CD4-positive, alpha-beta T cell (primary cell): ENCODE measurements at regions not wholly inside any gene's neighbourhood (a gene's known extent, or its start where the extent isn't known, plus 50 kb on each side); places are given as distances from the start of the nearest gene placed in this dataset.

Source experiments
- ATAC-seq: fragments of 200-7000 bp; cut with Tn5 transposase; one replicate; pipeline ENCODE4 v1.10.0; 2022; ENCODE audit warnings: mild to moderate bottlenecking; ENCODE audit not compliant: poor library complexity
- CTCF ChIA-PET: fragments of 350-600 bp; sonication (Branson Sonifier 250); formaldehyde crosslinking; loops from one replicate; lab custom pipeline; 2021; ENCODE audit warnings: antibody characterized with exemption, inconsistent platforms; lab: Charles Lee
- POLR2A ChIA-PET: fragments of 350-600 bp; sonication (Branson Sonifier 250); formaldehyde crosslinking; loops from one replicate; lab custom pipeline; 2021; ENCODE audit warnings: antibody characterized with exemption, inconsistent platforms; lab: Charles Lee
- DNase-seq, 14 experiments: peaks; one replicate each; pipeline ENCODE4 v3.0.0-alpha.2; 2013 to 2020; ENCODE audit warnings: mixed read lengths in 2 of 14
- H3K27ac ChIP-seq, 2 donors: one replicate each; pipeline versions ENCODE4 v1.5.1 to v1.7.0; 2013; ENCODE audit warnings: low read length in 2 of 2, low read depth in 1 of 2, mild to moderate bottlenecking in 1 of 2
- H3K27me3 ChIP-seq, 2 experiments: 1 replicate in 1 of 2; 2 replicates in 1 of 2; pipeline versions ENCODE4 v1.6.1 to v1.7.0; 2013; ENCODE audit warnings: low read length in 2 of 2, control low read depth in 1 of 2, mild to moderate bottlenecking in 1 of 2, moderate library complexity in 1 of 2; ENCODE audit not compliant: insufficient read depth in 2 of 2, control insufficient read depth in 1 of 2
- H3K36me3 ChIP-seq: one replicate; pipeline ENCODE4 v1.6.1; 2013; ENCODE audit warnings: low read length, control low read depth; ENCODE audit not compliant: insufficient read depth
- H3K4me1 ChIP-seq: one replicate; pipeline ENCODE4 v1.6.1; 2013; ENCODE audit warnings: low read length, control low read depth; ENCODE audit not compliant: insufficient read depth
- H3K4me3 ChIP-seq: one replicate; pipeline ENCODE4 v1.5.1; 2013; ENCODE audit warnings: mild to moderate bottlenecking, low read length, moderate library complexity
- H3K9me3 ChIP-seq, 2 experiments: 1 replicate in 1 of 2; 2 replicates in 1 of 2; pipeline versions ENCODE4 v1.6.1 to v1.7.0; 2013; ENCODE audit warnings: low read length in 2 of 2, mild to moderate bottlenecking in 2 of 2, control low read depth in 1 of 2, moderate library complexity in 1 of 2; ENCODE audit not compliant: control insufficient read depth in 1 of 2, insufficient read depth in 1 of 2
- H3K27ac Mint-ChIP-seq: one replicate; pipeline ENCODE4 v1.8.0; 2020; ENCODE audit warnings: mixed read lengths
- H3K27me3 Mint-ChIP-seq: one replicate; pipeline ENCODE4 v1.8.0; 2021; ENCODE audit warnings: mixed read lengths
- H3K36me3 Mint-ChIP-seq: one replicate; pipeline ENCODE4 v1.8.0; 2021; ENCODE audit warnings: low read depth, mixed read lengths
- H3K4me1 Mint-ChIP-seq: one replicate; pipeline ENCODE4 v1.8.0; 2021; ENCODE audit warnings: low read depth, mixed read lengths
- H3K4me3 Mint-ChIP-seq: one replicate; pipeline ENCODE4 v1.8.0; 2020; ENCODE audit warnings: mild to moderate bottlenecking, mixed read lengths
- H3K9me3 Mint-ChIP-seq: one replicate; pipeline ENCODE4 v1.8.0; 2020; ENCODE audit warnings: mixed read lengths
- intact Hi-C, 2 experiments: fragments of 100-400 bp; cut with DNase I in 1 of 2; cut with micrococcal nuclease in 1 of 2; formaldehyde crosslinking; loops; one replicate each; pipeline versions ENCODE4 v1.15.1 to v1.9.0; 2023 to 2025; cut with DNase I, micrococcal nuclease
- TF ChIP-seq, protein P1 (sequence below): fragments of 200-600 bp; IDR thresholded peaks from one replicate; pipeline ENCODE4 v1.8.0; 2022; ENCODE audit warnings: antibody characterized with exemption, mild to moderate bottlenecking

- intact Hi-C loops, result no loop called here
- Mint-ChIP-seq H3K9me3 (no peaks in the 10 kb centered on the region), H3K36me3 (no peaks in the 10 kb centered on the region), H3K4me3 (no peak overlapping the region), H3K4me1 (no peaks in the 10 kb centered on the region), H3K27me3 (no peaks in the 10 kb centered on the region), H3K27ac (no peak overlapping the region)
- DNase-seq, result no peak
- ChIA-PET CTCF (no interaction called here), POLR2A (no interaction called here)
- Histone ChIP-seq H3K27ac (no peak overlapping the region), H3K27me3 (no peaks in the 10 kb centered on the region), H3K9me3 (peaks cover 0 to 37% of the 10 kb centered on the region in 2 experiments), H3K36me3 (no peaks in the 10 kb centered on the region), H3K4me1 (no peaks in the 10 kb centered on the region), H3K4me3 (no peak overlapping the region)
- TF ChIP-seq, protein P1, sequence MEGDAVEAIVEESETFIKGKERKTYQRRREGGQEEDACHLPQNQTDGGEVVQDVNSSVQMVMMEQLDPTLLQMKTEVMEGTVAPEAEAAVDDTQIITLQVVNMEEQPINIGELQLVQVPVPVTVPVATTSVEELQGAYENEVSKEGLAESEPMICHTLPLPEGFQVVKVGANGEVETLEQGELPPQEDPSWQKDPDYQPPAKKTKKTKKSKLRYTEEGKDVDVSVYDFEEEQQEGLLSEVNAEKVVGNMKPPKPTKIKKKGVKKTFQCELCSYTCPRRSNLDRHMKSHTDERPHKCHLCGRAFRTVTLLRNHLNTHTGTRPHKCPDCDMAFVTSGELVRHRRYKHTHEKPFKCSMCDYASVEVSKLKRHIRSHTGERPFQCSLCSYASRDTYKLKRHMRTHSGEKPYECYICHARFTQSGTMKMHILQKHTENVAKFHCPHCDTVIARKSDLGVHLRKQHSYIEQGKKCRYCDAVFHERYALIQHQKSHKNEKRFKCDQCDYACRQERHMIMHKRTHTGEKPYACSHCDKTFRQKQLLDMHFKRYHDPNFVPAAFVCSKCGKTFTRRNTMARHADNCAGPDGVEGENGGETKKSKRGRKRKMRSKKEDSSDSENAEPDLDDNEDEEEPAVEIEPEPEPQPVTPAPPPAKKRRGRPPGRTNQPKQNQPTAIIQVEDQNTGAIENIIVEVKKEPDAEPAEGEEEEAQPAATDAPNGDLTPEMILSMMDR, result no peak
- no peak for ATAC-seq
Observed at GRCh38 chr19:27909185-27909840, 1303.6 kb downstream of the UQCRFS1 start.

- no peak overlapping the region for H3K4me3 ChIP-seq
- TF ChIP-seq, protein P1, result no peak
- no peaks in the 10 kb centered on the region for H3K9me3 Mint-ChIP-seq
- no peak overlapping the region for H3K4me3 Mint-ChIP-seq
- H3K27me3 Mint-ChIP-seq, result no peaks in the 10 kb centered on the region
- no peaks in the 10 kb centered on the region for H3K27me3 ChIP-seq
- intact Hi-C loops, result no loop called here
- ChIA-PET CTCF (no interaction called here), POLR2A (no interaction called here)
- no peak for ATAC-seq
- no peak overlapping the region for H3K27ac ChIP-seq
- H3K9me3 ChIP-seq, result peaks cover 0 to 32% of the 10 kb centered on the region in 2 experiments
- no peaks in the 10 kb centered on the region for H3K36me3 Mint-ChIP-seq
- no peaks in the 10 kb centered on the region for H3K4me1 ChIP-seq
- no peaks in the 10 kb centered on the region for H3K4me1 Mint-ChIP-seq
- no peak overlapping the region for H3K27ac Mint-ChIP-seq
- no peaks in the 10 kb centered on the region for H3K36me3 ChIP-seq
- no peak for DNase-seq
Observed at GRCh38 chr19:27906081-27906480, 1306.9 kb downstream of the UQCRFS1 start.

GRCh38 chr19:27905074-27905473 is 1307.9 kb downstream of the UQCRFS1 start:
- intact Hi-C loops, result no loop called here
- Mint-ChIP-seq H3K27me3 (no peaks in the 10 kb centered on the region), H3K36me3 (no peaks in the 10 kb centered on the region), H3K4me1 (no peaks in the 10 kb centered on the region), H3K4me3 (no peak overlapping the region), H3K27ac (no peak overlapping the region), H3K9me3 (no peaks in the 10 kb centered on the region)
- H3K27me3 ChIP-seq, result no peaks in the 10 kb centered on the region
- H3K27ac ChIP-seq, result no peak overlapping the region
- ATAC-seq (no peak), DNase-seq (no peak)
- H3K4me1 ChIP-seq, result no peaks in the 10 kb centered on the region
- CTCF ChIA-PET, result no interaction called here
- POLR2A ChIA-PET, result no interaction called here
- TF ChIP-seq, protein P1, result no peak
- H3K36me3 ChIP-seq, result no peaks in the 10 kb centered on the region
- no peak overlapping the region for H3K4me3 ChIP-seq
- H3K9me3 ChIP-seq, result peaks cover 0 to 22% of the 10 kb centered on the region in 2 experiments
